Stimulated activated CD8-positive, alpha-beta memory T cell treated with anti-CD3 and anti-CD28 coated beads, Interleukin-7, amount 100 ng/mL, for 4 hours (primary cell): ENCODE measurements at regions not wholly inside any gene's neighbourhood (a gene's known extent, or its start where the extent isn't known, plus 50 kb on each side); places are given as distances from the start of the nearest gene placed in this dataset.
"Not testable (repeated sequence)": the region's sequence is repeated elsewhere in the genome, so short reads cannot be mapped to it uniquely, and the experiment has no call there.

Experiments
- DNase-seq, 2 donors: peaks; one replicate each; pipeline ENCODE4 v3.0.0-alpha.2; 2020; ENCODE audit warnings: low read depth in 2 of 2

DNA sequence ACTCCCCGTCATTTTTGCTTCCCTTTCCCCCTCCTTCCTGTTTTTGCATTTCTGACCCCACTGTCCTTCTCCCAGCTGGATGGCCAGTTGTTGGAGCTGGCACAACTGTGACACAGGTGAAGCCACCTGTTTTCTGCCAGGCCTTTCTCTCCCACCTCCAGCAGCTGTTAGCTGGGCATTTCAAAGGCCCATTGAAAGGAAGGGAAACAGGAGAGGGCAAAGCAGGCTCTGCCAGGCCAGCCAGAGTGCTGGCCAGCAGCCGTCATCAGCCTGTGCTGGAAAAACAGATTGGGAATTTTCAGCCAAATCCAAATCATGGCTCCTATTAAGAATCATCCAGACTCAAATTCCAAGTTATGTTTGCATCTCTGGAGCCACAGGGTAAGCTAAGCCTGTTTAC, 155.2 kb upstream of the C2CD4B start:
- DNase-seq: no peak

DNA sequence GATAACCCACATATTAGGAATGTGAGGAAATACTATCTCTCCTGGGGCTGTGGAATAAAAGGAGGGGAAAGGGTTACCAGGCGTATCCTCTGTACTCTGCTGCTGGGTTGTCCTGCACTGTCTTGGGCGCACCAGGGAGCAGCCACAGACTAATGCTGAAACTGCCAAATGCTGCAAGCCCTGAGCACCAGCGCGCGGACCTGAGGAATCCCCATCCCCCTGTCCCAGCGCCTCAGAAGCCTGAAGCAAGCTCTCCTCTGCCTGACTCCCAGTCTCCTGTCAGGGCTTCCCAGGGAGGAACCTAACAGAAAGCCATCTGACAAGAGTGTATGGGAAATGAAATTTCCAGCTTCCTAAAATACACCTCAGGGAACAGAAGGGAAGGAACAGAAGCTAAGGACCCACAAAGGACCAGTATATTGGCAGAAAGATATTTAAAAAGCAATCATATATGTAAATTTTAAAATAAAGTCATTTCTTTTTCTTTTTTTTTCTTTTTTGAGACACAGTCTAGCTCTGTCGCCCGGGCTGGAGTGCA, 158.3 kb upstream of the C2CD4B start:
- no peak for DNase-seq

DNA sequence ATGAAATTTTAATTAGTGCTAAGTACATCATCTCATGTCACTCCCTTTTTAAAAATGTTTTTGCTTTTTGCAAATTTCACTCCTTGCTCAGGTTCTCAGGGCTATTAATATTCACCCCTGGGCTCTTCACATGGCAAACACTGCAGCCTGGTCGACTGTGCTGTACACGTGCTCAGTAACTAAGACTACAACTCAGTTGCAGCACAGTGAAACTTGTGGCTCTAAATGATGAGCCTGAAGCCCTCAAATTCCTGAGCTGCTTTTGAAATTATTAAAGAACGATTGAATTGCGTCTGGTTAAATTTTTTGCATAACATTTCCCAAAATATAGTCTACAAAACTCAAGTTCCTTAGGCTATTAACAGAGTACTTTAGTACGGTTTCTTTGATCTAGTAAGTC, 159.3 kb upstream of the C2CD4B start:
- DNase-seq: no peak

DNA sequence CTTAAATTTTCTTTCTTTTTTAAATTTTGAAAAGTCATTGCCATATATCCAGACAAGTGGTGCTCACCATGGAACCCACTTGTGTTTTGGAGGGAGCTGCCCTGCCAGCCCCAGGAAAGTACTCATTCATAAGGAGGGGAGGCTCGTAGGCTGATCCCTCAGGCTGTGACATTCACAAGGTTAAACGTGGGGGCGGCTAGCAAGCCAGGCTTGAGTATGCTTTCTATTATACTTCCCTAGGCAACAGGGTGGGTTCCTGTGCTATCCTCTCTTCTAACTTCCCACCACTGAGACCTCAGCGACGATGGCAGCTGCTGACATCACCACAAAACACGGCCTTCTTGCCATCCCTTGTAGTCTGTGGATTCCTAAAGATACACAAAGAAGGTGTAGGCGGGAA, 160.5 kb upstream of the C2CD4B start:
- no peak for DNase-seq

DNA sequence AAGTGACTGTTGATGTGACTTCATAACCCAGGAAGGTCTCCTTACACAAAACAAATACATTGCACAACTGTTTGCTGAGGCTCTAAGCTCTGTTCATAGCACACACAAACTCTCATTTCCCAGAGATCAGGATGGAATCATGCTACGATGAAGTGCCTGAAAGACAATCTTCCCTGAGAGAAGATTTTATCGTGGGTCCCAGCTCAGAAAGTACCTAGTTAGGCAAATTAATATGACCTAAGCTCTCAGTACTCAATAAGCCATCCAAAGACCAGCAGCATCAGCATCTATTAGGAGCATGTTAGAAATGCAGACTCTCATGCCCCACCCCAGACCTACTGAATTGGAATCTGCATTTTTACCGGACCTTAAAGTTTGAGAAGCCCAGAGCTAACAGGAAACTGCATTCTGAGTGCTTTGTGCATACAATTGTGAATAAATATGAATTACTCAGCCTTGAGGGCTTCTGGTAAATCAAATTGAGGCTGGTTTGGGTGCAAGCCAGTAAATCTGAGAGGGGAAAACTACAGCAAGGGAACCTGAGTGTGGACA, 161.5 kb upstream of the C2CD4B start:
- DNase-seq: no peak

DNA sequence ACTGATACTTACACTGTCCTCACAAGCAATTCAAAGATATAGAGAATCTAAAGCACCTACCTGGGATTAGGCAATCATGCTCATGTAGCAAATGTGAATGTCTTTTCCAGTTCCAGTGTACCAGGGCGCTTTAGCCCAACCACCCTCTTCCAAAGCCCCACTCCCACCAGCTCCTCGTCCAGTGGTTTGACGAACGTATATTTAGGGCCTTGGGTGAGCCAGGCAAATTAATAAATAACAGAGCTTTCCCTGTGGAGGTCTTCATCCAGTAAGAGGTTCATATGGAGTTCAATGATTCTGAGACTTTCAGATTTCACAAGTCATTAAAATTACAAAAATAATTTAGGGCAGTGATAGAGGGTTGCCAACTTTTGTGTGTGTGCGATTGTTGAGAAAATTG, 162.3 kb upstream of the C2CD4B start:
- no peak for DNase-seq

DNA sequence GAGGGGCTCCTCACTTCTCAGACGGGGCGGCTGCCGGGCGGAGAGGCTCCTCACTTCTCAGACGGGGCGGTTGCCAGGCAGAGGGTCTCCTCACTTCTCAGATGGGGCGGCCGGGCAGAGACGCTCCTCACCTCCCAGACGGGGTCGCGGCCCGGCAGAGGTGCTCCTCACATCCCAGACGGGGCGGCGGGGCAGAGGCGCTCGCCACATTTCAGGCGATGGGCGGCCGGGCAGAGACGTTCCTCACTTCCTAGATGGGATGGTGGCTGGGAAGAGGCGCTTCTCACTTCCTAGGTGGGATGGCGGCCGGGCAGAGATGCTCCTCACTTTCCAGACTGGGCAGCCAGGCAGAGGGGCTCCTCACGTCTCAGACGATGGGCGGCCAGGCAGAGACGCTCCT, 167.4 kb upstream of the C2CD4B start:
- not testable (repeated sequence) for DNase-seq

DNA sequence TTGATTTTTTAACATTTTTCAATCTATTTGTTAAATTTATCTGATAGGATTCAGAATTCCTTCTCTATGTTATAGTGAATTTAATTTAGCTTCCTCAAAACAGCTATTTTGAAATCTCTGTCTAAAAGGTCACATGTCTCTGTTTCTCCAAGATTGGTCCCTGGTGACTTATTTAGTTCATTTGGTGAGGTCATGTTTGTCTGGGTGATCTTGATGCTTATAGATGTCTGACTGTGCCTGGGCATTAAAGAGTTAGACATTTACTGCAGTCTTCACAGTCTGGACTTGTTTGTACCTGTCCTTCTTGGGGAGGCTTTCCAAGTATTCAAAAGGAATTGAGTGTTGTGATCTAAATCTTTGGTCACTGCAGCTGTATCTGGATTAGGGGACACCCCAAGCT, 169.5 kb upstream of the C2CD4B start:
- DNase-seq: no peak

DNA sequence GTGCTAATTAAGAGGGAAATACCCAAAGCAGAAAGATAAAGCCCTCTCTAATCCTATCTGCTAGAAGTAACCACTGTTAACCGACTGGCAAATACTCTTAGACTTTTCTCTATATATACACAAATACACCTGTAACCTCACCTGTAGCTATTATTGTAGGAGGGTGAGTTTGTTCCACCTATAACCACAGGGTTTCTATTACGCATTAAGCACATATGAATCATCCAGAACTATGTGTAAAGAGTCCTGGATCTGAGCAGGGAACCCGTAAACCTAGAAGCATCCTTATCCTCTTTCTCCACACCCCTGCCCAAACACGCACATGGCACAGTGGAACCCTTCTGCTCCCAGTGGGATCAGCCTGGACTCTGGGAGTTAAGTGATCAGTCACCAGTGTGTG, 172.8 kb upstream of the C2CD4B start:
- DNase-seq: no peak

DNA sequence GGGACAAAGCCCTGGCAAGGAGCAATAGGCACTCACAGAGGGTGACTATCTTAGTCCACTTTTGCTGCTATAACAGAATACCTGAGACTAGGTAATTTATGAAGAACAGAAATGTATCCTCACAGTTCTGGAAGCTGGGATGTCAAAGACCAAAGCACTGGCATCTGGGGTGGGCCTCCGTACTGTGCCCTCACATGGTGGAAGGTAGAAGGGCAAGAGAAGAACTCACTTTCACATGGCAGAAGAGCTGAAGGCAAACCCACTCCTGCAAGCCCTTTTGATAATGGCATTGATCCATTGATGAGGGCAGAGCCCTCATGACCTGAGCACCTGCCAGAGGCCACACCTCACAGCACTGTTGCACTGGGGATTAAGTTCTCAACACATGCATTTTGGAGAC, 173.4 kb upstream of the C2CD4B start:
- DNase-seq: no peak

DNA sequence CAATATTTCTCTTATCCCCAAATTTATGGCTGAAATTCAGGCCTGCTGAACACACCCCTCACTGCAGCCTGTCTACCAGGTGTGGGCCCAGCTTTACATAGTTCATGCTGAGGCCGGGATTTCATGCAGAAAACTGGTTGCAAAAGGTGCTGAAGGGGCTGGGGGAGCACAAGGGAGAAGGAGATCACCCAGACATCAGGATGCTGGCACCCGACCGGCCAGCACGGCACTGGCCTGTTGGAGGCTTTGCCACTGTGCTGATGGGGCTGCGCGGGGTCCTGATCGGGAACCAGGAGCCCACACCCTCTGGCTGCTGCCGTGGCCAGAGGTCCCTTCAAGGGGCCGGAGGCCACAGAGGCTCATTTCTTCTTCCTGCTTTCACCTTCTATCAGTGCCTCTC, 177.9 kb upstream of the C2CD4B start:
- DNase-seq: no peak

DNA sequence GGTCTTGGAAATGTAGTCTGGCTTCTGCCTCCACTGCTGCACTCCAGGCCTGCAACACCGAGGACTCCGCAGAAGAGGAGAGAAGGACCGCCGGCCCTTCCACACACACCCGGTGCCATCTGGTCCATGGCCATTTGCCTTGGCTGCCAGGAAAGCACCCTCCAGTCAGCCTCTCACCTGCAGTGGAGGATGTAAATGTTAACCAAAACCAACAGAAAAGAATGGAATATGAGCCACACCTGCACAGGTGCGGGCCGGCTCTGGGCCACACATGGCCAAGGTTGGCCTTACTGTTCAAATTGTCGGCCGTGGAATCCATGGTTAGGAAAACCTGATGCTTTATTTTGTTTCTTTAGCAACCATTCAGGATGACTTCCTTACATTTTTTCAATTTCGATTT, 178.3 kb upstream of the C2CD4B start:
- DNase-seq: no peak

DNA sequence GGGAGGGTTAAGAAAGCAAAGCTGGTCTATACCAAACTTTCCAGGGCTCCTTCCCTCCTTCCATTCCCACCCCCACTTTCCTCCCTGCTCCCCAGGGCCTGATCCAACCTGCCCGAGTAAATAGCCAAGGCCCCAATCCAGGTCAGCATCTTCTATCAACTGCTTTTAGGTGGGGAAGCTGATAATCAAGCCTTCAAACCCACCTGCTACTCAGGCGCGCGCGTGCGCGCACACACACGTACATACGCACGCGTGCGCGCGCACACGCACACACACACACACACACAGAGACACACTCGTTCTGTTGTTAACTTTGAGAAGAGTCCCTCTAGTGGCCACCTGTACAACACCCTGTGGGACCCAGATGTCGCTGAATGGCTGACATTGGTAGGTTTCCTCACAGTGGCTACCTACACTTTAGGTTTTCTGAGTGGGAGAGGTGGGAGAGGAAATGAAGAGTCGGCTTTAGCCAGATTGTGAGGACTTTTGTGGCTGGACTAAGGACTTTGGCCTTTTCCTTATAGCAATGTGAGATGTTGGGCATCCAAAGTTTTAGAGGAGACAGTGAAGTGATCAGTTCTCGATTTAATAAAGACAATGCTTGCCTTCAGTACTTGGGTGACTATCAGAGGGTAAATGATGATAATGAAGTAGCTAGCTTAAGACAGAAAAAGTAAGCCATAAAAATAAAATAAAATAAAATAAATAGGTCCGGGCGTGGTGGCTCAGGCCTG, 179.9 kb upstream of the C2CD4B start:
- peak; percentile 11 to 17 for DNase-seq

DNA sequence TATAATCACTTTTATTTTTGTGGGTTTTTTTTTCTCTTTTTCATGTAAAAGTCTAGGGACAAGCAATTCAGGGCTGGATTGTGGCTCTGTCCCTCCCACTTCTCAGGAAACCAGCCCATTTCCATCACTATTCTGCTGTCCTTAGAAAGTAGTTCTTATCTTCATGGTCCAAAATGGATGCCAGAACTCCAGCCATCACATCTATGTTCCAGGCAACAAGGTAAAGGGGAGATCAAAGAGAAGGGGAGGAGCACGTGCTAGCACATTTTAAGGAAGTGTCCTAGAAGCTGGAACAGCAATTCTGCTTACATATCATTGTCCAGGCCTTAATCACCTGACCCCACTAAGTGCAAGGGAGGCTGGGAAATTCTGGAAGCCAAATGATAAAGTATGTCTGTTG, 181.1 kb upstream of the C2CD4B start:
- DNase-seq: no peak

DNA sequence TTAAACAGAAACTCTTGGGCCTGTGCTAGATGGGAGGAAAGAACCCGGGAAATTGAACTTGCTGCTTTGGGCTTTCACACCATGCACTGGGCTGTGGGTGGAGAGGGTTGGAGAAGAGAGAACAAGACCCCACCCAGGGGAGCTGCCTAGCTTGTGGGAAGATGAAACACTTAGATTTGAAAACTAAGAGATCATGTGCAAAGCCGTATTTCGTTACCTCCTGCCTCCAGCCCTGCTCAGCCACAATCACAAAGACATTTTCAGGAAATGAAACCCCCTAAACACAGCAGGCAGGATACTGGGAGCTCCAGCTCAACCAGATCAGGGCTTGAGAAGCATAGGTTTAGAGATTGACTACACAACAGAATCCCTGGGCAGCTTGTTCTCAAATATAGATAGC, 183.0 kb upstream of the C2CD4B start:
- no peak for DNase-seq

DNA sequence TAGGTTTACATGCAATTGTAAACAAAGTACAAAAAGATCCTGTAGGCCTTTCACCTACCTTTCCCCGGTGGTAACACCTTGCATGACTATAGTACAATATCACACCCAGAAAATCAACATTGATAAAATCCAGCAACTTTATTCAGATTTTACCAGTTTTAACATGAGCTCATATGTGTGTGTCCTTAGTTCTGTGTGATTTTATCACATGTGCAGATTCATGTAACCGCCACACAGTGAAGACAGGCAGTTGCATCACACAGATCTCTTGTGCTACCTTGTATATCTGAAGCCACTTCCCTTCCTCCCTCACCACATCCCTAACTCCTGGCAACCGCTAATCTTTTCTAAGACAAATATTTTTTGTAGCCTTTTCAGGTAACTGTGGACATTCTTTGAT, 183.5 kb upstream of the C2CD4B start:
- no peak for DNase-seq

DNA sequence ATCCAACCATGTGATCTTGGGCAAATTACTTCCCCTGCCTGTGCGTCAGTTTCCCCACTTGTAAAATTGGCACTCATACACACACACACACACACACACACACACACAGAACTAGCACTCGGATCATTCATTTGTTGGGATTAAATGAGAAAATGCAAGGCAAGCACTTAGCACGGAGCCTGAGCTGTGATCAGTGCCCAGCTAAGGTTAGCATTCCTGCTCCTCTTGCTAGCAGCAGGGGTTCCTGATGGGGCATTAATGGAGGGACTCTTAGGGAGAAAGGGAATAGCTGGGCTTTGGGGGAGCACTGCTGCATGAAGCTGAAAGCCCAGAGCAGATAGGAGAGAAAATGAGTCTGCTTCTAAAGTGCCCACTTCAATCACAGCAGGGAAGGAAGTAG, 187.7 kb upstream of the C2CD4B start:
- DNase-seq: no peak

DNA sequence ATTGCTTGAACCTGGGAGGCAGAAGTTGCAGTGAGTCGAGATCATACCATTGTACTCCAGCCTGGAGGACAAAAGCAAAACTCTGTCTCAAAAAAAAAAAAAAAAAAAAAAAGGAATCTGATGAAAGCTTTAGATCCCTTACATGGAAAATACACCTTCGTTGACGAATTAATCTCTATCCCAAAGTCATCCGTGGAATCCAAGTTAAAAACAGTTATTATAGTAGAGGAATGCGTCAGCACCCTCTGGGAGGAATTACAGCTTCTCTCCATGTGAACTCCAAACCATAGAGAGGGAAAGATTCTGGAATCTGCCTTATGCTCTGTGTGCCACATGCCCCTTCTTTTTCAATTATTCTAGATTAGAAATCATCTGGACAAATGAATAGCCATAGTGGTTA, 192.3 kb upstream of the C2CD4B start:
- no peak for DNase-seq

DNA sequence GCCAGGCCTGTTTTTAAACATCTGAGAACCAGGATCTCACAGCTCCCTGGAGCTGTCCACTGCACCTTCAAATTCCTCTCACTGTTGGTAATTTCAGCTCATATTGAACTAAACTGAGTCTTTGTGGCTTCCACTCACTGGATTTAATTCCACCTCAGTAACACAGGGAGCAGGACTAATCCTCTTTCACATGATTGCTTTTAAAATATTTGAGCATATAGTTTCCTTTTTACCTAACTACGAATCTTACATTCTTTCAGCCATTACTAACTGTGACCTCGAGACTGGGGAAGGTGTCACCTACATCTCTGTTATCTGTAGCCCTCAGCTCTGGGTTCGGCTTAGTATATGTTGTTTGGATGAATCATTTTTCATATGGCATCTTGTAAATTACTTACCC, 194.3 kb upstream of the C2CD4B start:
- no peak for DNase-seq

DNA sequence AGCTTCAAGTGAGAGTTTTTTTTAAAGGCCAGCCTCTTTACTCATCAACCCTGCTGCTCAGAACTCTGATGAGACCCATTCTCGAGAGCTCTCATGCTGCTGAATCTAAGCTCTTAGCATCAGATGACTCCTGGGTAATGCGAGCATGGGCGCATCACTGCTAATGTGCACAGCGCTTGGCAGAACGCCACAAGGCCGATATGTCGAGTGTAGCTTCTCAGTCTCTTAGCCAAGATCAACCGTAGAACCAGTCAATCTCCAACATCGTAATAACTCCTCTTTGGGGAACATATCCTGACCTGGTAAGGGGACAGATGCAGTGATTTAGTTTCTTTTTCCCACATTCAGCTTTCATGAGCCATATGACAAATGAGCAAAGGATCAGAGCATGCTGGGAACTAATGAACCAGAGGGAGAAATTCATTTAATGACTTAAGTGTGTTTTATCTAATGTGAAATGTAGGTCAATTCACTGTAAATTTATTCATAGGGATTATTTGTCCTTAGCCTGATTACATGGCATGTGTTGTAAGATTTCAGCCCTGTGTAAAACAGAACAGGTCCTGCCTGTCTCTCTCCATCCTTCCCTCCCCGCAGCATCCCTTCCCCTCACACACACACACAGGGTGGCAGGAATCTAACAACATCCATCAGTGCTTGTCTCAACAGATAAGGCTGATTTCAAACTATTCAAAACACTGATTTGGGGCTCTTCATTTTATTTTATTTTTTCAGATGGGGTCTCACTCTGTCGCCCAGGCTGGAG, 195.4 kb upstream of the C2CD4B start:
- DNase-seq: no peak

DNA sequence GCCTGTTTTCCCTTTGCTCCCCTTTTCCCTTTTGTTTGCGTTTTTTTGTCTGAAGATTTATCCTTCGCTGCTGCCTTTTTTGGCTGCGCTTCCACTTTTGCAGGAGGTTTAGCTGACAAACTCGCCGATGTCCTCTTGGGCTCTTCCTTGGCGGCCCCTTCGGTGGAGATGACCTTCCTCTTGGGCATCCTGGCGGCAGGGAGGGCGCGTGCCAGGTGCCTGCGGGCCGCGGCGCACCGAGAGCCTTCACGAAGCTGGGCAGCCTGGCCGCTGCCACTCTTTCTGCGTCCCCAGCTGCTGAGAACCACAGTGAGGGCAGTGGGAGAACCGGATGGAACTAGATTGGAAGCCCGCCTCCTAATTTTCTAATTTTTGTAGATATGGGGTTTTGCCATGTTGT, 197.1 kb upstream of the C2CD4B start:
- no peak for DNase-seq

DNA sequence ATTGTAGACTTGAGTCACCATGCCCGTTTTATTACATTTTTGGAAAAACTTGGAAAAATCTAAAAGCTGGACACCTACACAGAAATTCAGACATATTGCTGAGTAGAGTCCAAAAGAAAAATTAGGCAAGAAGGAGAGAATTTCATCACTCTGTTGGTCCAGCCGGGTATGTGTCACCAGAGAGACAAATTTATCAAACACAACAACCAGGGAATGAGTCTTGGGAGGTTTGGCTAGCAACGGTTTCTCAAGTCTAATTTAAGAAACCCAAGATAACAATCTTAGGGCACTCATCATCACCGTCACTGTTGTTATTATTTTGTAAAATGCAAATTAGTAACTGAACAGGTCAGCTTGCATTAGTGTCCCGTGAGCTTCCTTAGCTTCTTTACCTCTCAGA, 197.5 kb upstream of the C2CD4B start:
- no peak for DNase-seq

DNA sequence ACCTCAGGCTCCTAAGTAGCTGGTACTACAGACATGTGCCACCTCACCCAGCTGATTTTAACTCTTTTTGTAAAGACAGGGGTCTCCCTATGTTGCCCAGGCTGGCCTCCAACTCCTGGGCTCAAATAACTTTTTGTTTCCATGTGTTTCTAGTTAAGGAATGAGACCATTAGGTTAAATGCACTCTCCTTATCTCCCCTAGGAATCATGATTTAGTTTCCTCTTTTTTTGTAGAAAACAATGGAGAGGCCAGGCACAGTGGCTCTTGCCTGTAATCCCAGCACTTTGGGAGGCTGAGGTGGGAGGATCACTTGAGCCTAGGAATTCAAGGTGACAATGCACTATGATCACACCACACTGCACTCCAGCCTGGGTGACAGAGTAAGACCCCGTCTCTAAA, 198.8 kb upstream of the C2CD4B start:
- no peak for DNase-seq
